Stomach (tissue), 8 donors: ENCODE measurements at regions not wholly inside any gene's neighbourhood (a gene's known extent, or its start where the extent isn't known, plus 50 kb on each side); places are given as distances from the start of the nearest gene placed in this dataset.
"Not testable (repeated sequence)": the region's sequence is repeated elsewhere in the genome, so short reads cannot be mapped to it uniquely, and the experiment has no call there.

Source experiments
- DNase-seq, 2 donors: peaks; one replicate each; pipeline versions ENCODE4 v3.0.0 to v3.0.0-alpha.2; 2013 to 2019
- H3K27ac ChIP-seq, 5 donors: fragments of 200-600 bp in 4 of 5; sonication (generic) in 4 of 5; one replicate each; pipeline ENCODE4 v1.5.1; 2013 to 2019; ENCODE audit warnings: mild to moderate bottlenecking in 1 of 5, moderate library complexity in 1 of 5
- H3K27me3 ChIP-seq, 3 donors: fragments of 200-600 bp; sonication (generic); one replicate each; pipeline ENCODE4 v1.5.1; 2017 to 2019; ENCODE audit warnings: mixed run types in 1 of 3
- H3K36me3 ChIP-seq, 4 donors: fragments of 200-600 bp; sonication (generic); 1 replicate in 3 of 4; 2 replicates in 1 of 4; pipeline ENCODE4 v1.5.1; 2016 to 2019
- H3K4me1 ChIP-seq, 4 donors: fragments of 200-600 bp; sonication (generic); one replicate each; pipeline ENCODE4 v1.5.1; 2016 to 2019
- H3K4me3 ChIP-seq, 4 donors: fragments of 200-600 bp; sonication (generic) in 3 of 4; one replicate each; pipeline ENCODE4 v1.5.1; 2016 to 2019; ENCODE audit warnings: mild to moderate bottlenecking in 1 of 4
- H3K9me3 ChIP-seq, 4 donors: fragments of 200-600 bp; sonication (generic); one replicate each; pipeline ENCODE4 v1.5.1; 2016 to 2019
- CTCF ChIP-seq, 7 experiments: fragments of 450-650 bp in 4 of 7; fragments of 200-600 bp in 3 of 7; sonication (generic) in 3 of 7; IDR thresholded peaks; one replicate each; pipeline ENCODE4 v1.5.1; 2016 to 2019; ENCODE audit warnings: antibody characterized with exemption in 7 of 7, control low read depth in 2 of 7, mild to moderate bottlenecking in 1 of 7
- EP300 ChIP-seq: sonication (generic); formaldehyde crosslinking; IDR thresholded peaks from one replicate; pipeline ENCODE4 v1.6.1; 2017; ENCODE audit warnings: antibody characterized with exemption
- POLR2A ChIP-seq, 4 donors: fragments of 450-650 bp; IDR thresholded peaks; one replicate each; pipeline ENCODE4 v1.6.1; 2016; ENCODE audit warnings: antibody characterized with exemption in 4 of 4, control low read depth in 2 of 4, mild to moderate bottlenecking in 1 of 4, moderate library complexity in 1 of 4
- POLR2AphosphoS5 ChIP-seq, 3 donors: sonication (generic); formaldehyde crosslinking; IDR thresholded peaks; one replicate each; pipeline ENCODE4 v1.6.1; 2016; ENCODE audit warnings: antibody characterized with exemption in 3 of 3
- WGBS, 5 donors: extraction: QIAGEN DNeasy Blood & Tissue Kit in 3 of 5; methylation state at CpG; one replicate each; pipeline versions ENCODE4 v1.1.5 to v1.1.7; 2013 to 2018; 5-methylcytosine and 5-hydroxymethylcytosine counted together
- intact Hi-C: fragments of 100-400 bp; cut with DNase I; formaldehyde crosslinking; loops from one replicate; pipeline ENCODE4 v1.15.1; 2023; ENCODE audit warnings: low total_unique reads
- donor health status: healthy with polysubstance abuse.
- donor health status: Bipolar disorder and iron deficiency.
- donor health status: healthy.

GRCh38 chr2:240259924-240260529 lies 119.6 kb upstream of the OTOS start:
- intact Hi-C loops = no loop called here
- H3K27ac ChIP-seq = peak overlapping the region in 4 of 5 donors; percentile 53 to 74 (median 66)
- 73 to 100% (median 84%) methylated on average over 1 to 7 of the region's 7 CpGs for WGBS, 5 donors
- H3K27me3 ChIP-seq = no peaks in the 10 kb centered on the region
- H3K4me1 ChIP-seq = peaks cover 0 to 11% (median 2%) of the 10 kb centered on the region in 4 donors
- H3K36me3 ChIP-seq = no peaks in the 10 kb centered on the region
- H3K9me3 ChIP-seq = peaks cover 9 to 16% (median 13%) of the 10 kb centered on the region in 4 donors
- DNase-seq = no peak
- TF ChIP-seq POLR2AphosphoS5 (IDR thresholded peaks at IDR 0.05) (no peak), POLR2A (IDR thresholded peaks at IDR 0.05) (no peak), CTCF (IDR thresholded peaks at IDR 0.05) (no peak), EP300 (no peak)
- H3K4me3 ChIP-seq = no peak overlapping the region

GRCh38 chr2:240260664-240261063 lies 120.2 kb upstream of the OTOS start:
- peak overlapping the region in 3 of 5 donors; percentile 61 to 74 (median 71) for H3K27ac ChIP-seq
- WGBS, 5 donors = 76 to 86% (median 82%) methylated on average over 4 of the region's 4 CpGs
- intact Hi-C loops = no loop called here

GRCh38 chr2:240262578-240262977 lies 122.1 kb upstream of the OTOS start:
- DNase-seq, H3K36me3 ChIP-seq, intact Hi-C loops, H3K27me3 ChIP-seq, H3K4me3 ChIP-seq, H3K27ac ChIP-seq: not testable (repeated sequence)
- Histone ChIP-seq H3K4me1 (peaks cover 0 to 11% (median 2%) of the 10 kb centered on the region in 4 donors), H3K9me3 (peaks cover 9 to 16% (median 13%) of the 10 kb centered on the region in 4 donors)
- 15 to 38% (median 26%) methylated on average over 1 of the region's 1 CpG for WGBS, 5 donors

More at GRCh38 chr2:240260664-240261063, 120.2 kb upstream of the OTOS start:
- Histone ChIP-seq H3K4me3 (no peak overlapping the region), H3K4me1 (peaks cover 0 to 11% (median 2%) of the 10 kb centered on the region in 4 donors), H3K27me3 (no peaks in the 10 kb centered on the region), H3K9me3 (peaks cover 9 to 16% (median 13%) of the 10 kb centered on the region in 4 donors), H3K36me3 (no peaks in the 10 kb centered on the region)
- TF ChIP-seq EP300 (no peak), CTCF (IDR thresholded peaks at IDR 0.05) (no peak), POLR2A (IDR thresholded peaks at IDR 0.05) (no peak), POLR2AphosphoS5 (IDR thresholded peaks at IDR 0.05) (no peak)
- no peak for DNase-seq

GRCh38 chr2:240269380-240269779 lies 128.9 kb upstream of the OTOS start:
- TF ChIP-seq EP300 (no peak), POLR2AphosphoS5 (IDR thresholded peaks at IDR 0.05) (no peak), CTCF (IDR thresholded peaks at IDR 0.05) (no peak), POLR2A (IDR thresholded peaks at IDR 0.05) (no peak)
- Histone ChIP-seq H3K4me1 (no peaks in the 10 kb centered on the region), H3K27ac (no peak overlapping the region), H3K9me3 (peaks cover 0 to 17% (median 11%) of the 10 kb centered on the region in 4 donors), H3K27me3 (peaks cover 0 to 20% (median 0%) of the 10 kb centered on the region in 3 donors), H3K4me3 (no peak overlapping the region), H3K36me3 (no peaks in the 10 kb centered on the region)
- intact Hi-C loops = no loop called here
- WGBS, 5 donors = 78 to 94% (median 91%) methylated on average over 3 of the region's 3 CpGs
- DNase-seq = peak in 1 of 2 donors; percentile 16

GRCh38 chr2:240269886-240270285 lies 129.4 kb upstream of the OTOS start:
- peaks cover 0 to 22% (median 0%) of the 10 kb centered on the region in 3 donors for H3K27me3 ChIP-seq
- no peak overlapping the region for H3K4me3 ChIP-seq
- peak in 1 of 2 donors; percentile 13 for DNase-seq
- no peak for TF ChIP-seq POLR2A (IDR thresholded peaks at IDR 0.05)
- no peak for TF ChIP-seq POLR2AphosphoS5 (IDR thresholded peaks at IDR 0.05)
- TF ChIP-seq EP300 = no peak
- TF ChIP-seq CTCF (IDR thresholded peaks at IDR 0.05) = no peak
- H3K36me3 ChIP-seq = no peaks in the 10 kb centered on the region
- peaks cover 0 to 17% (median 11%) of the 10 kb centered on the region in 4 donors for H3K9me3 ChIP-seq
- WGBS, 5 donors = 73 to 100% (median 94%) methylated on average over 1 of the region's 1 CpG
- H3K27ac ChIP-seq = no peak overlapping the region
- intact Hi-C loops = no loop called here
- H3K4me1 ChIP-seq = no peaks in the 10 kb centered on the region
